H9 (cell line): ENCODE measurements at regions not wholly inside any gene's neighbourhood (a gene's known extent, or its start where the extent isn't known, plus 50 kb on each side); places are given as distances from the start of the nearest gene placed in this dataset.

Experiments
- DNase-seq: peaks from one replicate; pipeline ENCODE4 v3.0.0-alpha.2; 2017
- H2AFZ ChIP-seq: one replicate; pipeline ENCODE4 v1.6.1; 2013; ENCODE audit warnings: mild to moderate bottlenecking, low read length, control low read depth, moderate library complexity
- H2AK5ac ChIP-seq: 2 replicates; pipeline ENCODE4 v1.6.1; 2013; ENCODE audit warnings: low read length, control low read depth, mixed read lengths; ENCODE audit not compliant: insufficient read length
- H2BK120ac ChIP-seq: one replicate; pipeline ENCODE4 v1.6.1; 2013; ENCODE audit warnings: low read depth, mild to moderate bottlenecking, low read length, control low read depth, inconsistent platforms; ENCODE audit not compliant: poor library complexity, severe bottlenecking
- H2BK12ac ChIP-seq: 2 replicates; pipeline ENCODE4 v1.6.1; 2013; ENCODE audit warnings: low read length, control low read depth, mixed read lengths, low read depth; ENCODE audit not compliant: insufficient read length
- H2BK15ac ChIP-seq: 2 replicates; pipeline ENCODE4 v1.6.1; 2013; ENCODE audit warnings: low read depth, low read length, control low read depth
- H2BK20ac ChIP-seq: one replicate; pipeline ENCODE4 v1.6.1; 2013; ENCODE audit warnings: low read depth, mild to moderate bottlenecking, low read length, control low read depth, inconsistent platforms; ENCODE audit not compliant: poor library complexity, severe bottlenecking
- H2BK5ac ChIP-seq: 2 replicates; pipeline ENCODE4 v1.6.1; 2013; ENCODE audit warnings: low read length, control low read depth, mixed read lengths; ENCODE audit not compliant: insufficient read length
- H3K14ac ChIP-seq: 2 replicates; pipeline ENCODE4 v1.6.1; 2013; ENCODE audit warnings: low read length, control low read depth; ENCODE audit not compliant: insufficient read depth
- H3K18ac ChIP-seq: 2 replicates; pipeline ENCODE4 v1.6.1; 2013; ENCODE audit warnings: low read depth, mild to moderate bottlenecking, mixed read lengths, low read length, control low read depth; ENCODE audit not compliant: insufficient read length
- H3K23ac ChIP-seq: 2 replicates; pipeline ENCODE4 v1.6.1; 2013; ENCODE audit warnings: low read length, control low read depth, mixed read lengths, low read depth; ENCODE audit not compliant: insufficient read length
- H3K23me2 ChIP-seq: 2 replicates; pipeline ENCODE4 v1.6.1; 2013; ENCODE audit warnings: low read depth, mild to moderate bottlenecking, mixed read lengths, low read length, control low read depth; ENCODE audit not compliant: insufficient read length, poor library complexity, severe bottlenecking
- H3K27ac ChIP-seq: 2 replicates; pipeline ENCODE4 v1.5.1; 2013; ENCODE audit warnings: low read length, control low read depth, mixed read lengths, low read depth; ENCODE audit not compliant: insufficient read length
- H3K27me3 ChIP-seq: 2 replicates; pipeline ENCODE4 v1.6.1; 2013; ENCODE audit warnings: low read length, control low read depth, inconsistent platforms; ENCODE audit not compliant: insufficient read depth
- H3K4ac ChIP-seq: 2 replicates; pipeline ENCODE4 v1.6.1; 2013; ENCODE audit warnings: low read depth, mild to moderate bottlenecking, control low read depth, inconsistent platforms, low read length, moderate library complexity
- H3K4me1 ChIP-seq: 2 replicates; pipeline ENCODE4 v1.6.1; 2013; ENCODE audit warnings: low read length, control low read depth, inconsistent platforms; ENCODE audit not compliant: insufficient read depth
- H3K4me2 ChIP-seq: 2 replicates; pipeline ENCODE4 v1.6.1; 2013; ENCODE audit warnings: low read length, control low read depth, mixed read lengths; ENCODE audit not compliant: insufficient read length, insufficient read depth
- H3K56ac ChIP-seq: 2 replicates; pipeline ENCODE4 v1.6.1; 2013; ENCODE audit warnings: low read depth, mild to moderate bottlenecking, mixed read lengths, low read length, control low read depth; ENCODE audit not compliant: insufficient read length
- H3K79me1 ChIP-seq: 2 replicates; pipeline ENCODE4 v1.6.1; 2013; ENCODE audit warnings: low read depth, mild to moderate bottlenecking, moderate library complexity, low read length, control low read depth, inconsistent platforms; ENCODE audit not compliant: insufficient read depth, poor library complexity, severe bottlenecking
- H3K79me2 ChIP-seq: 2 replicates; pipeline ENCODE4 v1.6.1; 2013; ENCODE audit warnings: low read length, control low read depth, inconsistent platforms; ENCODE audit not compliant: insufficient read depth
- H3K9ac ChIP-seq: 2 replicates; pipeline ENCODE4 v1.6.1; 2013; ENCODE audit warnings: low read length, control low read depth, mixed read lengths; ENCODE audit not compliant: insufficient read length; ENCODE audit errors: extremely low read depth
- H3K9me3 ChIP-seq: one replicate; pipeline ENCODE4 v1.6.1; 2013; ENCODE audit warnings: low read depth, low read length, inconsistent platforms; ENCODE audit not compliant: control insufficient read depth
- H3T11ph ChIP-seq: one replicate; pipeline ENCODE4 v1.6.1; 2013; ENCODE audit warnings: mild to moderate bottlenecking, low read length, control low read depth, inconsistent platforms
- H4K20me1 ChIP-seq: one replicate; pipeline ENCODE4 v1.6.1; 2013; ENCODE audit not compliant: control insufficient read depth, insufficient read length, insufficient read depth
- H4K5ac ChIP-seq: 2 replicates; pipeline ENCODE4 v1.6.1; 2013; ENCODE audit warnings: low read depth, mild to moderate bottlenecking, mixed read lengths, low read length, control low read depth; ENCODE audit not compliant: insufficient read length
- H4K8ac ChIP-seq: replicated peaks from 2 replicates; pipeline ENCODE4 v1.6.1; 2013; ENCODE audit warnings: low read length, control low read depth, mixed read lengths, low read depth; ENCODE audit not compliant: insufficient read length
- H4K91ac ChIP-seq: 2 replicates; pipeline ENCODE4 v1.6.1; 2013; ENCODE audit warnings: low read depth, mild to moderate bottlenecking, moderate library complexity, mixed read lengths, low read length, control low read depth; ENCODE audit not compliant: insufficient read length
- H3K27ac Mint-ChIP-seq, 3 experiments: 2 replicates in 2 of 3; 3 replicates in 1 of 3; pipeline ENCODE4 v1.8.0; 2020 to 2021; ENCODE audit warnings: mixed read lengths in 3 of 3, mild to moderate bottlenecking in 1 of 3, moderate library complexity in 1 of 3
- H3K27me3 Mint-ChIP-seq: 2 replicates; pipeline ENCODE4 v1.8.0; 2021; ENCODE audit warnings: low read depth, mild to moderate bottlenecking, moderate library complexity, mixed read lengths
- H3K36me3 Mint-ChIP-seq, 3 experiments: 2 replicates in 2 of 3; 3 replicates in 1 of 3; pipeline ENCODE4 v1.8.0; 2020 to 2021; ENCODE audit warnings: low read depth in 3 of 3, mixed read lengths in 3 of 3; ENCODE audit not compliant: insufficient read depth in 1 of 3
- H3K4me1 Mint-ChIP-seq, 2 experiments: 2 replicates each; pipeline ENCODE4 v1.8.0; 2020; ENCODE audit warnings: mixed read lengths in 2 of 2
- H3K4me3 Mint-ChIP-seq, 2 experiments: 2 replicates in 1 of 2; 3 replicates in 1 of 2; pipeline ENCODE4 v1.8.0; 2020 to 2021; ENCODE audit warnings: mild to moderate bottlenecking in 2 of 2, mixed read lengths in 2 of 2, moderate library complexity in 1 of 2
- H3K9me3 Mint-ChIP-seq, 2 experiments: 2 replicates in 1 of 2; 3 replicates in 1 of 2; pipeline ENCODE4 v1.8.0; 2020; ENCODE audit warnings: mild to moderate bottlenecking in 2 of 2, mixed read lengths in 2 of 2, moderate library complexity in 1 of 2
- TF ChIP-seq, protein P1 (sequence below): fragments of 200-600 bp; sonication (generic); conservative IDR thresholded peaks from 3 replicates; pipeline ENCODE4 v1.8.0; 2021; ENCODE audit warnings: antibody characterized with exemption, mild to moderate bottlenecking

DNA sequence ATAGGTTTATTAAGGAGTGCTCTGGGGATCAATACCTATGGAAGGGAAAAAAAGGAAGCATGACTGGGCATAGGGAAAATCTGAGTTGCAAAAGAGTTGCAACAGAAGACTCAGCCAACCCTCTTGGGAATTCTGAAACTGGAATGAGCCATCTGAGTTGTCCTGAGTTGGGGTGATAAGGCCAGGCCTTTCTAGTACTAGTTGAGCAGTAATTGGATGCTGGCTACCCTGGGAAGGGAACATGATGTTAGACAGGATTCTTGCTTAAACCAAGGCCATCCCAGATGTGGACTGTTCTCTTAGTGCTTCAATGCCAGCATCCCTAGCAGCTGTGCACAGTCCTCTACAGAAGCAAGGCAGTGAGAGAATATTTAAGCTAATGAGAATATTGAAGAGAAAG is 348.8 kb upstream of the GULP1 start:
- H4K8ac ChIP-seq, result no peak overlapping the region
- no peak overlapping the region for H4K91ac ChIP-seq
- no peaks in the 10 kb centered on the region for H3K27me3 Mint-ChIP-seq
- no peaks in the 10 kb centered on the region for H3K9me3 Mint-ChIP-seq
- H4K5ac ChIP-seq, result no peak overlapping the region
- H2BK120ac ChIP-seq, result no peak overlapping the region
- no peak overlapping the region for H3K27ac ChIP-seq
- H3K23ac ChIP-seq, result no peak overlapping the region
- no peak overlapping the region for H3K27ac Mint-ChIP-seq
- no peaks in the 10 kb centered on the region for H3K23me2 ChIP-seq
- no peak overlapping the region for H2AFZ ChIP-seq
- H3K36me3 Mint-ChIP-seq, result no peaks in the 10 kb centered on the region
- no peak overlapping the region for H3K14ac ChIP-seq
- H3K4me1 Mint-ChIP-seq, result no peaks in the 10 kb centered on the region; a peak in 2 of 4 replicates
- no peak overlapping the region for H3K9ac ChIP-seq
- H3K9me3 ChIP-seq, result no peaks in the 10 kb centered on the region
- H3T11ph ChIP-seq, result no peak overlapping the region
- no peak overlapping the region for H3K56ac ChIP-seq
- no peak overlapping the region for H3K4ac ChIP-seq
- TF ChIP-seq, protein P1, sequence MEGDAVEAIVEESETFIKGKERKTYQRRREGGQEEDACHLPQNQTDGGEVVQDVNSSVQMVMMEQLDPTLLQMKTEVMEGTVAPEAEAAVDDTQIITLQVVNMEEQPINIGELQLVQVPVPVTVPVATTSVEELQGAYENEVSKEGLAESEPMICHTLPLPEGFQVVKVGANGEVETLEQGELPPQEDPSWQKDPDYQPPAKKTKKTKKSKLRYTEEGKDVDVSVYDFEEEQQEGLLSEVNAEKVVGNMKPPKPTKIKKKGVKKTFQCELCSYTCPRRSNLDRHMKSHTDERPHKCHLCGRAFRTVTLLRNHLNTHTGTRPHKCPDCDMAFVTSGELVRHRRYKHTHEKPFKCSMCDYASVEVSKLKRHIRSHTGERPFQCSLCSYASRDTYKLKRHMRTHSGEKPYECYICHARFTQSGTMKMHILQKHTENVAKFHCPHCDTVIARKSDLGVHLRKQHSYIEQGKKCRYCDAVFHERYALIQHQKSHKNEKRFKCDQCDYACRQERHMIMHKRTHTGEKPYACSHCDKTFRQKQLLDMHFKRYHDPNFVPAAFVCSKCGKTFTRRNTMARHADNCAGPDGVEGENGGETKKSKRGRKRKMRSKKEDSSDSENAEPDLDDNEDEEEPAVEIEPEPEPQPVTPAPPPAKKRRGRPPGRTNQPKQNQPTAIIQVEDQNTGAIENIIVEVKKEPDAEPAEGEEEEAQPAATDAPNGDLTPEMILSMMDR, result no peak
- no peaks in the 10 kb centered on the region for H3K27me3 ChIP-seq
- no peaks in the 10 kb centered on the region for H4K20me1 ChIP-seq
- H2BK20ac ChIP-seq, result no peak overlapping the region
- no peaks in the 10 kb centered on the region for H3K79me2 ChIP-seq
- no peak overlapping the region for H3K4me2 ChIP-seq
- no peak for DNase-seq
- H2BK12ac ChIP-seq, result no peak overlapping the region
- no peak overlapping the region for H3K18ac ChIP-seq
- H2BK15ac ChIP-seq, result no peak overlapping the region
- H2AK5ac ChIP-seq, result no peak overlapping the region
- no peak overlapping the region for H3K4me3 Mint-ChIP-seq
- no peak overlapping the region for H2BK5ac ChIP-seq
- no peaks in the 10 kb centered on the region for H3K79me1 ChIP-seq
- no peaks in the 10 kb centered on the region for H3K4me1 ChIP-seq
